BE2C (cell line): ENCODE measurements at regions not wholly inside any gene's neighbourhood (a gene's known extent, or its start where the extent isn't known, plus 50 kb on each side); places are given as distances from the start of the nearest gene placed in this dataset.

Source experiments
- DNase-seq: peaks from one replicate; pipeline ENCODE4 v3.0.0-alpha.2; 2020
- H3K27me3 ChIP-seq: fragments of 250-450 bp; sonication (Bioruptor Pico); 2 replicates; pipeline ENCODE4 v1.5.1; 2020; ENCODE audit warnings: mild to moderate bottlenecking
- H3K36me3 ChIP-seq: fragments of 250-450 bp; sonication (Bioruptor Pico); 2 replicates; pipeline ENCODE4 v1.5.1; 2020; ENCODE audit warnings: mild to moderate bottlenecking
- H3K4me1 ChIP-seq: fragments of 250-450 bp; sonication (Bioruptor Pico); 2 replicates; pipeline ENCODE4 v1.5.1; 2020
- H3K4me3 ChIP-seq: 2 replicates; pipeline ENCODE4 v1.5.1; 2011; ENCODE audit warnings: low read depth, low read length
- H3K9me3 ChIP-seq: fragments of 250-450 bp; sonication (Bioruptor Pico); 2 replicates; pipeline ENCODE4 v1.5.1; 2020
- CTCF ChIP-seq: IDR thresholded peaks from 2 replicates; pipeline ENCODE4 v1.5.1; 2012; ENCODE audit warnings: mild to moderate bottlenecking, low read depth, low read length

DNA sequence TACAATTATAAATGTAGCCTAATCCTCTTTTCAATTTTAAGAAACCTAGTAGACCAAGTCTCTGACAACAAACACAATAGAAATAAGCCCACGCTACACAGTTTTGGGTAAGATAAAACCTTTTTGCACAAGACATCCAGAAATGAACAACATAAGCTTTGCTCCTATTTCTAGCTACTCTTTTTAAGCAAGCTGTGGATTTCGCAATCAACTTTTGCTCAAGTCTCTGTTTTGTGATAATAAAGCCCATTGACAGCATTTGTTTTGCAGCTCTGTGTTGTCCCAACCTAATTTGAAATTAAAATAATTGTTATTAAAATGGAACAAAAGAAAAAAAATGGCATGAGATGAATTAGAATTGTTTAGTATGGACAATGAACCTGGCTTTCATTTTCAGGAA, 287.9 kb upstream of the PUDP start:
- no peaks in the 10 kb centered on the region for H3K9me3 ChIP-seq
- H3K4me3 ChIP-seq = no peak overlapping the region
- DNase-seq = no peak
- H3K27me3 ChIP-seq = no peaks in the 10 kb centered on the region
- no peak for TF ChIP-seq CTCF
- no peaks in the 10 kb centered on the region for H3K36me3 ChIP-seq
- no peaks in the 10 kb centered on the region for H3K4me1 ChIP-seq

- Histone ChIP-seq H3K27me3 (no peaks in the 10 kb centered on the region), H3K4me1 (no peaks in the 10 kb centered on the region), H3K4me3 (no peak overlapping the region), H3K9me3 (no peaks in the 10 kb centered on the region), H3K36me3 (no peaks in the 10 kb centered on the region)
- no peak for DNase-seq
- TF ChIP-seq CTCF = no peak
Measured at GRCh38 chrX:7432901-7433300, 284.9 kb upstream of the PUDP start.

GRCh38 chrX:7420717-7421116, 272.8 kb upstream of the PUDP start:
- Histone ChIP-seq H3K4me3 (no peak overlapping the region), H3K36me3 (no peaks in the 10 kb centered on the region), H3K4me1 (no peaks in the 10 kb centered on the region), H3K9me3 (no peaks in the 10 kb centered on the region), H3K27me3 (no peaks in the 10 kb centered on the region)
- TF ChIP-seq CTCF = no peak
- DNase-seq = no peak

GRCh38 chrX:7414753-7415152, 266.8 kb upstream of the PUDP start:
- H3K9me3 ChIP-seq = no peaks in the 10 kb centered on the region
- H3K27me3 ChIP-seq = no peaks in the 10 kb centered on the region
- no peaks in the 10 kb centered on the region for H3K36me3 ChIP-seq
- DNase-seq = no peak
- TF ChIP-seq CTCF = no peak
- H3K4me3 ChIP-seq = no peak overlapping the region
- no peaks in the 10 kb centered on the region for H3K4me1 ChIP-seq

- H3K9me3 ChIP-seq = no peaks in the 10 kb centered on the region
- H3K27me3 ChIP-seq = no peaks in the 10 kb centered on the region
Measured at GRCh38 chrX:7412840-7413239, 264.9 kb upstream of the PUDP start.

GRCh38 chrX:7409866-7410265, 261.9 kb upstream of the PUDP start:
- no peaks in the 10 kb centered on the region for H3K4me1 ChIP-seq
- no peak for DNase-seq
- no peaks in the 10 kb centered on the region for H3K36me3 ChIP-seq
- H3K9me3 ChIP-seq = no peaks in the 10 kb centered on the region
- no peak for TF ChIP-seq CTCF
- H3K27me3 ChIP-seq = no peaks in the 10 kb centered on the region
- no peak overlapping the region for H3K4me3 ChIP-seq

More at GRCh38 chrX:7412840-7413239, 264.9 kb upstream of the PUDP start:
- DNase-seq = no peak
- H3K4me3 ChIP-seq = no peak overlapping the region
- no peaks in the 10 kb centered on the region for H3K36me3 ChIP-seq
- H3K4me1 ChIP-seq = no peaks in the 10 kb centered on the region
- TF ChIP-seq CTCF = no peak
